GM12878 (cell line): ENCODE measurements at regions not wholly inside any gene's neighbourhood (a gene's known extent, or its start where the extent isn't known, plus 50 kb on each side); places are given as distances from the start of the nearest gene placed in this dataset.

Experiments
- ATAC-seq: fragments of 200-7000 bp; cut with Tn5 transposase; 3 replicates; pipeline ENCODE4 v1.9.1; 2020; ENCODE audit warnings: mild to moderate bottlenecking, moderate library complexity
- BruUV-seq: library from RNA; stranded (reverse); fragments of 400-500 nt; replicated peaks from 2 replicates; lab custom pipeline; 2021; lab: Mats Ljungman, UMichigan
- CTCF ChIA-PET: fragments of 300-600 bp; sonication (Branson Sonifier 250); formaldehyde crosslinking; extraction: SDS; loops from one replicate; lab custom pipeline; 2021; ENCODE audit warnings: inconsistent platforms; lab: Yijun Ruan, JAX
- POLR2A ChIA-PET: fragments of 350-600 bp; formaldehyde crosslinking; extraction: SDS; loops from one replicate; lab custom pipeline; 2021; ENCODE audit warnings: inconsistent platforms; lab: Charles Lee
- RAD21 ChIA-PET: fragments of 300-600 bp; sonication (Branson Sonifier 250); formaldehyde crosslinking; loops from one replicate; lab custom pipeline; 2023; ENCODE audit warnings: antibody characterized with exemption; ENCODE audit not compliant: unreplicated experiment; lab: Charles Lee
- SMC1A ChIA-PET: fragments of 300-600 bp; sonication (Branson Sonifier 250); formaldehyde crosslinking; loops from one replicate; lab custom pipeline; 2023; ENCODE audit not compliant: unreplicated experiment, uncharacterized antibody; lab: Charles Lee
- DNase-seq: peaks from one replicate; pipeline ENCODE4 v3.0.0-alpha.2; 2011; ENCODE audit warnings: low read depth, low spot score
- FAIRE-seq: peaks from 3 replicates; lab custom pipeline; 2011; peaks lifted over from hg19 to GRCh38; lab: Jason Lieb, UNC
- H2AFZ ChIP-seq: 2 replicates; pipeline ENCODE4 v1.6.0; 2011; ENCODE audit warnings: low read depth, low read length, control low read depth; ENCODE audit not compliant: control insufficient read depth
- H3K27ac ChIP-seq: 2 replicates; pipeline ENCODE4 v1.5.1; 2011; ENCODE audit warnings: control low read depth; ENCODE audit not compliant: control insufficient read depth, insufficient read depth
- H3K27me3 ChIP-seq, 2 experiments: replicated peaks in 1 of 2; 2 replicates each; pipeline versions ENCODE4 v1.6.0 to v1.6.1; 2011; ENCODE audit warnings: low read length in 1 of 2; ENCODE audit not compliant: control insufficient read depth in 2 of 2, insufficient read depth in 2 of 2
- H3K36me3 ChIP-seq, 2 experiments: 2 replicates each; pipeline ENCODE4 v1.5.1; 2011; ENCODE audit warnings: low read length in 1 of 2; ENCODE audit not compliant: control insufficient read depth in 2 of 2, insufficient read depth in 2 of 2
- H3K4me1 ChIP-seq: 2 replicates; pipeline ENCODE4 v1.6.1; 2011; ENCODE audit warnings: mild to moderate bottlenecking, low read length, moderate library complexity, mixed read lengths; ENCODE audit not compliant: control insufficient read depth, insufficient read depth
- H3K4me2 ChIP-seq: 2 replicates; pipeline ENCODE4 v1.6.0; 2011; ENCODE audit warnings: control low read depth; ENCODE audit not compliant: control insufficient read depth, insufficient read depth
- H3K4me3 ChIP-seq: fragments of 200-600 bp; sonication (generic); 2 replicates; pipeline ENCODE4 v1.5.1; 2016
- H3K79me2 ChIP-seq: 2 replicates; pipeline ENCODE4 v1.6.0; 2011; ENCODE audit warnings: low read length; ENCODE audit not compliant: control insufficient read depth, insufficient read depth
- H3K9ac ChIP-seq: 2 replicates; pipeline ENCODE4 v1.8.0; 2011; ENCODE audit warnings: low read length, control low read depth, mixed read lengths; ENCODE audit not compliant: control insufficient read depth, insufficient read depth
- H3K9me3 ChIP-seq: replicated peaks from 3 replicates; pipeline ENCODE4 v1.5.1; 2011; ENCODE audit warnings: mild to moderate bottlenecking, low read length; ENCODE audit not compliant: control insufficient read depth, insufficient read depth
- H4K20me1 ChIP-seq: 2 replicates; pipeline ENCODE4 v1.6.0; 2011; ENCODE audit not compliant: control insufficient read depth, insufficient read depth
- ATF3 ChIP-seq: IDR thresholded peaks from 2 replicates; pipeline ENCODE4 v1.6.1; 2011; ENCODE audit warnings: low read depth, mild to moderate bottlenecking, low read length, moderate library complexity, borderline replicate concordance; ENCODE audit errors: extremely low read depth
- HCFC1 ChIP-seq: fragments of 150-350 bp; IDR thresholded peaks from 2 replicates; pipeline ENCODE4 v1.6.1; 2014; ENCODE audit warnings: low read length
- JUNB ChIP-seq: IDR thresholded peaks from 2 replicates; pipeline ENCODE4 v1.6.1; 2016; ENCODE audit warnings: antibody characterized with exemption, mild to moderate bottlenecking
- KDM1A ChIP-seq: fragments of 200-600 bp; sonication (generic); IDR thresholded peaks from 2 replicates; pipeline ENCODE4 v1.6.1; 2016; ENCODE audit warnings: borderline replicate concordance
- NFYB ChIP-seq: IDR thresholded peaks from 2 replicates; pipeline ENCODE4 v1.6.1; 2011; ENCODE audit warnings: low read depth, mild to moderate bottlenecking, low read length, improper control_type of control experiment, moderate library complexity; ENCODE audit not compliant: insufficient read depth
- PAX8 ChIP-seq: fragments of 450-650 bp; IDR thresholded peaks from 2 replicates; pipeline ENCODE4 v1.6.1; 2017; ENCODE audit warnings: mild to moderate bottlenecking, moderate library complexity
- RB1 ChIP-seq: fragments of 450-650 bp; formaldehyde crosslinking; IDR thresholded peaks from 2 replicates; pipeline ENCODE4 v1.6.1; 2017; ENCODE audit warnings: mild to moderate bottlenecking, borderline replicate concordance
- SIX5 ChIP-seq: IDR thresholded peaks from 2 replicates; pipeline ENCODE4 v1.6.1; 2011; ENCODE audit warnings: mild to moderate bottlenecking, low read depth, low read length, moderate library complexity; ENCODE audit not compliant: severe bottlenecking
- SP1 ChIP-seq: IDR thresholded peaks from one replicate; pipeline ENCODE4 v1.6.1; 2011; ENCODE audit warnings: low read depth, low read length
- SREBF2 ChIP-seq: IDR thresholded peaks from 2 replicates; pipeline ENCODE4 v1.6.1; 2012; ENCODE audit warnings: mild to moderate bottlenecking, low read length
- WGBS: methylation state at CpG from one replicate; pipeline ENCODE4 v1.1.6; 2016; ENCODE audit warnings: low lambda C conversion rate; ENCODE audit not compliant: insufficient replicate concordance, insufficient coverage; ENCODE audit errors: missing lambda C conversion rate; 5-methylcytosine and 5-hydroxymethylcytosine counted together
- in situ Hi-C: fragments of 300-500 bp; cut with MboI; formaldehyde crosslinking; loops from 9 replicates; pipeline ENCODE4 v1.14.3; 2018; ENCODE audit warnings: mixed read lengths
- intact Hi-C: fragments of 100-400 bp; cut with micrococcal nuclease; formaldehyde crosslinking; loops from one replicate; pipeline ENCODE4 v1.14.2; 2022; ENCODE audit not compliant: unreplicated experiment
- TF ChIP-seq, protein P1 (sequence below): IDR thresholded peaks from 2 replicates; pipeline ENCODE4 v1.6.1; 2012; ENCODE audit warnings: low read depth, low read length, improper control_type of control experiment

GRCh38 chr6:165714907-165715306 lies 51.9 kb upstream of the PDE10A start:
- ATAC-seq, result no peak
- H3K4me1 ChIP-seq, result no peaks in the 10 kb centered on the region
- no peak overlapping the region for H2AFZ ChIP-seq
- POLR2A ChIA-PET, result no interaction called here
- no peaks in the 10 kb centered on the region for H4K20me1 ChIP-seq
- H3K4me2 ChIP-seq, result no peak overlapping the region
- H3K9ac ChIP-seq, result no peak overlapping the region
- H3K36me3 ChIP-seq, result no peaks in the 10 kb centered on the region
- CTCF ChIA-PET, result no interaction called here
- RAD21 ChIA-PET, result no interaction called here
- TF ChIP-seq ATF3 (no peak), RB1 (no peak), KDM1A (no peak)
- TF ChIP-seq, all 136 proteins: peak for 0
- intact Hi-C loops, result no loop called here
- FAIRE-seq (no peak), DNase-seq (no peak)
- Histone ChIP-seq H3K27me3 (no peaks in the 10 kb centered on the region; a peak in 1 of 4 replicates), H3K4me3 (no peak overlapping the region), H3K9me3 (no peaks in the 10 kb centered on the region), H3K79me2 (no peaks in the 10 kb centered on the region), H3K27ac (no peak overlapping the region)
- in situ Hi-C loops, result no loop called here
- BruUV-seq, result no TSS peak
- 51% methylated on average over 18 of the region's 18 CpGs for WGBS
- SMC1A ChIA-PET, result no interaction called here

DNA sequence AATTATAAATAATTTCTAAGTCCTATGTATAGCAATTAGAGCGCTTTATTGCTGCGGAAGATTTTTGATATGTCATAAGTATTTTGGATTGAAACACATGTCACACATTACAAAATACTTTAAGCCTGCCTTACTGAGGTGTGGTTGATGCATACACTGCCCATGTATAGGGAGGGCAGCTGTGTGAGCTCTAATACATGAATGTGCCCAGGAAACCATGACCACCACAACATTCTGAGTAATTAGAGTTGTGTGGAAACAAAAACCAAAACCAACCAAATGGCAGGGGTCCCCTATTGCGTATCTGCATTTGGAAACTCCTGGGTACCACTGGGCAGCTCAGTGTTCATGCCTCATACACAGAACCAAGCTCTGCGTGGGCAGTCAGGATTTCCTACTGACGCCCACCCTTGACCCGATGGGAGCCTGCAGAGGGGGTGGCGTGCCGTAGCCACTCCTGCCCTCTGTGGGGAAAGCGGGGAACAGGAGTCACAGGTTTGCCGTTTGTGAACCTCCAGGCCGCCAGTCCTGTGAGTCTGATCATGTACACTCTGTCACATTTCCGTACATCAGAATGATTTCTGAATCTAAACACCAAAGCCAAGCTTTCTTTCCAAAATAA lies 50.9 kb upstream of the PDE10A start:
- POLR2A ChIA-PET, result no interaction called here
- DNase-seq (no peak), FAIRE-seq (no peak), ATAC-seq (peak; percentile 87)
- CTCF ChIA-PET, result no interaction called here
- Histone ChIP-seq H3K4me2 (no peak overlapping the region), H3K4me1 (no peaks in the 10 kb centered on the region), H3K36me3 (no peaks in the 10 kb centered on the region), H3K9ac (no peak overlapping the region), H3K9me3 (no peaks in the 10 kb centered on the region), H3K79me2 (no peaks in the 10 kb centered on the region), H4K20me1 (no peaks in the 10 kb centered on the region), H3K27me3 (no peaks in the 10 kb centered on the region; a peak in 1 of 4 replicates), H2AFZ (no peak overlapping the region), H3K4me3 (no peak overlapping the region), H3K27ac (no peak overlapping the region)
- BruUV-seq, result no TSS peak
- SMC1A ChIA-PET, result interaction anchor here (0.8 kb wide), 1 partner anchor 58 kb away, joined by 3 read pairs; no protein-coding TSS in a partner anchor
- intact Hi-C loops (no loop called here), in situ Hi-C loops (no loop called here)
- WGBS, result 31% methylated on average over 12 of the region's 12 CpGs
- RAD21 ChIA-PET, result no interaction called here
- TF ChIP-seq JUNB (no peak), SP1 (no peak), SREBF2 (no peak), HCFC1 (no peak), PAX8 (no peak), SIX5 (no peak), NFYB (no peak)
- TF ChIP-seq, protein P1, sequence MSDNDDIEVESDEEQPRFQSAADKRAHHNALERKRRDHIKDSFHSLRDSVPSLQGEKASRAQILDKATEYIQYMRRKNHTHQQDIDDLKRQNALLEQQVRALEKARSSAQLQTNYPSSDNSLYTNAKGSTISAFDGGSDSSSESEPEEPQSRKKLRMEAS, result no peak
